Kidney capillary endothelial cell (primary cell): ENCODE measurements at regions not wholly inside any gene's neighbourhood (a gene's known extent, or its start where the extent isn't known, plus 50 kb on each side); places are given as distances from the start of the nearest gene placed in this dataset.

Experiments used
- DNase-seq: peaks from one replicate; pipeline ENCODE4 v3.0.0-alpha.2; 2018; ENCODE audit warnings: low spot score

- no peak for DNase-seq
Measured at GRCh38 chr1:191160837-191161236, 683.2 kb upstream of the BRINP3 start.

- DNase-seq, result no peak
Measured at GRCh38 chr1:191162762-191163161, 685.1 kb upstream of the BRINP3 start.

GRCh38 chr1:191163621-191164020, 686.0 kb upstream of the BRINP3 start:
- no peak for DNase-seq

- no peak for DNase-seq
Measured at GRCh38 chr1:191174298-191174697, 696.6 kb upstream of the BRINP3 start.

- DNase-seq, result no peak
Measured at GRCh38 chr1:191176131-191176530, 698.5 kb upstream of the BRINP3 start.

GRCh38 chr1:191206513-191207207, 729.0 kb upstream of the BRINP3 start:
- DNase-seq, result no peak

- DNase-seq, result no peak
Measured at GRCh38 chr1:191222206-191222605, 744.5 kb upstream of the BRINP3 start.

- no peak for DNase-seq
Measured at GRCh38 chr1:191240925-191241324, 763.3 kb upstream of the BRINP3 start.

GRCh38 chr1:191255354-191256054, 777.8 kb upstream of the BRINP3 start:
- DNase-seq, result no peak

- no peak for DNase-seq
Measured at GRCh38 chr1:191256917-191257316, 779.3 kb upstream of the BRINP3 start.

- no peak for DNase-seq
Measured at GRCh38 chr1:191260056-191260455, 782.4 kb upstream of the BRINP3 start.

- DNase-seq, result no peak
Measured at GRCh38 chr1:191261111-191261510, 783.4 kb upstream of the BRINP3 start.

GRCh38 chr1:191279266-191279800, 801.7 kb upstream of the BRINP3 start:
- no peak for DNase-seq

- no peak for DNase-seq
Measured at GRCh38 chr1:191284175-191284574, 806.5 kb upstream of the BRINP3 start.

GRCh38 chr1:191290441-191290840, 812.8 kb upstream of the BRINP3 start:
- DNase-seq, result no peak

GRCh38 chr1:191305370-191305769, 827.7 kb upstream of the BRINP3 start:
- no peak for DNase-seq

GRCh38 chr1:191306916-191307315, 829.3 kb upstream of the BRINP3 start:
- DNase-seq, result no peak

GRCh38 chr1:191320062-191320461, 838.2 kb upstream of the RGS18 start:
- no peak for DNase-seq

- DNase-seq, result no peak
Measured at GRCh38 chr1:191327868-191328267, 830.4 kb upstream of the RGS18 start.

- DNase-seq, result no peak
Measured at GRCh38 chr1:191343816-191344215, 814.4 kb upstream of the RGS18 start.

- no peak for DNase-seq
Measured at GRCh38 chr1:191346381-191346780, 811.9 kb upstream of the RGS18 start.

GRCh38 chr1:191348328-191348727, 809.9 kb upstream of the RGS18 start:
- DNase-seq, result no peak

- no peak for DNase-seq
Measured at GRCh38 chr1:191350938-191351337, 807.3 kb upstream of the RGS18 start.

GRCh38 chr1:191358724-191359123, 799.5 kb upstream of the RGS18 start:
- no peak for DNase-seq
